KMS-11 (cell line): ENCODE measurements at regions not wholly inside any gene's neighbourhood (a gene's known extent, or its start where the extent isn't known, plus 50 kb on each side); places are given as distances from the start of the nearest gene placed in this dataset.

Experiments
- H2AFZ ChIP-seq: fragments of 200-600 bp; sonication (generic); 2 replicates; pipeline ENCODE4 v1.6.1; 2016; ENCODE audit warnings: antibody characterized with exemption, mixed run types, low read depth
- H3K27ac ChIP-seq: fragments of 200-600 bp; sonication (generic); 2 replicates; pipeline ENCODE4 v1.6.1; 2016; ENCODE audit warnings: mild to moderate bottlenecking, mixed run types
- H3K27me3 ChIP-seq: fragments of 200-600 bp; sonication (generic); 2 replicates; pipeline ENCODE4 v1.6.1; 2017; ENCODE audit warnings: mild to moderate bottlenecking, low read depth, mixed run types, moderate library complexity; ENCODE audit not compliant: insufficient read depth
- H3K36me3 ChIP-seq: fragments of 200-600 bp; sonication (generic); 2 replicates; pipeline ENCODE4 v1.6.1; 2017; ENCODE audit warnings: mild to moderate bottlenecking, mixed run types; ENCODE audit not compliant: insufficient read depth
- H3K4me1 ChIP-seq: fragments of 200-600 bp; sonication (generic); 2 replicates; pipeline ENCODE4 v1.6.1; 2016; ENCODE audit warnings: mild to moderate bottlenecking, low read depth, mixed run types; ENCODE audit not compliant: poor library complexity, severe bottlenecking
- H3K4me2 ChIP-seq: fragments of 200-600 bp; sonication (generic); 2 replicates; pipeline ENCODE4 v1.7.0; 2016; ENCODE audit warnings: mild to moderate bottlenecking, mixed run types
- H3K4me3 ChIP-seq: fragments of 200-600 bp; sonication (generic); IDR thresholded peaks from 2 replicates; pipeline ENCODE4 v1.6.1; 2017; ENCODE audit warnings: low read depth, low read length, mixed read lengths; ENCODE audit not compliant: insufficient read depth
- H3K79me2 ChIP-seq: fragments of 200-600 bp; sonication (generic); 2 replicates; pipeline ENCODE4 v1.6.1; 2016; ENCODE audit warnings: low read depth, mixed run types; ENCODE audit not compliant: insufficient read depth
- H3K9ac ChIP-seq: fragments of 200-600 bp; sonication (generic); 2 replicates; pipeline ENCODE4 v1.6.1; 2016; ENCODE audit warnings: mild to moderate bottlenecking, mixed run types
- H4K20me1 ChIP-seq: fragments of 200-600 bp; sonication (generic); 2 replicates; pipeline ENCODE4 v1.6.1; 2016; ENCODE audit warnings: mild to moderate bottlenecking, mixed run types; ENCODE audit not compliant: insufficient read depth
- TF ChIP-seq, protein P1 (sequence below): fragments of 200-600 bp; sonication (generic); conservative IDR thresholded peaks from 2 replicates; pipeline ENCODE4 v1.6.1; 2017; ENCODE audit warnings: low read depth, mild to moderate bottlenecking, antibody characterized with exemption, low read length, moderate library complexity, mixed read lengths

DNA sequence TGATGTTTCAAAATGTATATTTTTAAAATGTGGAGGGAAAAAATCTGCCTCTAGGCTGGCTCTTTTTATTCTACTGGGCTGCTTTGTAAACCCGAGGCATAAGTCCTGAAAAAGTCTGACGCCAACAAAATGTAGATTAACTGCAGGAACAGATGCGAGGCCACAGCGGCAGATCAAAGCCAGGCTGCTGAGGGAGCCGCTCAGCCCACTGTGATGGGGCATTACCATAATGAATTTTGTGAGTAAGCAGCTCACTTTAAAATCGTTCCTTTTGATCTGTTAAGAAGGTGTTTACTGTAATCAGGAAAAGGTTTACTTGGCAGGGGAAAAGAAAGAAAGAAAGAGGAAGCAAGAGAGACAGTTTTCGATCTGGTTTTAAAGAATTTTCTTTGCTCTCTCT, 269.0 kb downstream of the ICOS start:
- TF ChIP-seq, protein P1, sequence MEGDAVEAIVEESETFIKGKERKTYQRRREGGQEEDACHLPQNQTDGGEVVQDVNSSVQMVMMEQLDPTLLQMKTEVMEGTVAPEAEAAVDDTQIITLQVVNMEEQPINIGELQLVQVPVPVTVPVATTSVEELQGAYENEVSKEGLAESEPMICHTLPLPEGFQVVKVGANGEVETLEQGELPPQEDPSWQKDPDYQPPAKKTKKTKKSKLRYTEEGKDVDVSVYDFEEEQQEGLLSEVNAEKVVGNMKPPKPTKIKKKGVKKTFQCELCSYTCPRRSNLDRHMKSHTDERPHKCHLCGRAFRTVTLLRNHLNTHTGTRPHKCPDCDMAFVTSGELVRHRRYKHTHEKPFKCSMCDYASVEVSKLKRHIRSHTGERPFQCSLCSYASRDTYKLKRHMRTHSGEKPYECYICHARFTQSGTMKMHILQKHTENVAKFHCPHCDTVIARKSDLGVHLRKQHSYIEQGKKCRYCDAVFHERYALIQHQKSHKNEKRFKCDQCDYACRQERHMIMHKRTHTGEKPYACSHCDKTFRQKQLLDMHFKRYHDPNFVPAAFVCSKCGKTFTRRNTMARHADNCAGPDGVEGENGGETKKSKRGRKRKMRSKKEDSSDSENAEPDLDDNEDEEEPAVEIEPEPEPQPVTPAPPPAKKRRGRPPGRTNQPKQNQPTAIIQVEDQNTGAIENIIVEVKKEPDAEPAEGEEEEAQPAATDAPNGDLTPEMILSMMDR: no peak
- Histone ChIP-seq H3K4me2 (no peak overlapping the region), H3K27me3 (no peaks in the 10 kb centered on the region), H3K4me1 (no peaks in the 10 kb centered on the region), H3K9ac (no peak overlapping the region), H3K4me3 (no peak overlapping the region), H3K36me3 (no peaks in the 10 kb centered on the region), H4K20me1 (no peaks in the 10 kb centered on the region), H2AFZ (no peak overlapping the region), H3K79me2 (no peaks in the 10 kb centered on the region), H3K27ac (no peak overlapping the region)

DNA sequence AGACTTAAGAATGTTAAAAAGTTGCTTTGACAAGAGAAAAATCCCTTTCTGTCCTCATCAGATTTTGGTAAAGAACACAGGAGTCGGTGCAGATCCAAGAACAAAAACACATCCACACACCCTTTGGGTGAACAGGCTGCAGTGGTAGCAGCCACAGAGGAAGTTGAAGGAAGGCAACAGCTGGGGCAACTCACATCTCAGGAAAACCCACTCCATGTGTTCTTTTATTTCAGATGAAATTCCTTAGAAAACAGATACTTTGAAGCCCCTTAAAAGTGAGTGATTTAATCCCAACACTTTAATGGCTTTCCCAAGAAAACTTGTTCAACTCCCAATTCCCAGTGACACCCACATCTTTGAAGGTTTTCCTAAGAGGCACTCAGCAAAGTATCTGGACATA, 271.3 kb downstream of the ICOS start:
- H3K79me2 ChIP-seq: no peaks in the 10 kb centered on the region
- H3K4me1 ChIP-seq: no peaks in the 10 kb centered on the region
- no peak overlapping the region for H2AFZ ChIP-seq
- no peak overlapping the region for H3K27ac ChIP-seq
- no peaks in the 10 kb centered on the region for H4K20me1 ChIP-seq
- TF ChIP-seq, protein P1: no peak
- H3K36me3 ChIP-seq: no peaks in the 10 kb centered on the region
- no peaks in the 10 kb centered on the region for H3K27me3 ChIP-seq
- H3K9ac ChIP-seq: no peak overlapping the region
- H3K4me2 ChIP-seq: no peak overlapping the region
- no peak overlapping the region for H3K4me3 ChIP-seq

DNA sequence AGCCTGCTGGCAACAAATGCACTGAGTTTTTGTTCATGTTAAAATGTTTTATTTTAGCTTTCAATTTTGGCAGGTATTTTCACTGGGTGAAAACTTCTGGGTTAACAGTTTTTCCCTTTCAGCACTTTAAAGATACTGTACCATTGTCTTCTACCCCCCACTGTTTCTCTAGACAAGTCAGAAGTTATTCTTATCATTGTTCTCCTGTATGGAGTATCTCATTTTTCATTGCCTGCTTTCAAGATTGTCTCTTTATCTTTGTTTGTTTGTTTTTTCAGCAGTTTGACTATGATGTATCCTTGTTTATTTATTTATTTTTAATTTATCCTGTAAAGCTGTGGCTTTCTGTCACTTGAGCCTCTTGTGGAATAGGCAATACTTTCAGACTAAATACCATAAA, 277.0 kb downstream of the ICOS start:
- TF ChIP-seq, protein P1: no peak
- Histone ChIP-seq H2AFZ (no peak overlapping the region), H3K4me3 (no peak overlapping the region), H3K9ac (no peak overlapping the region), H4K20me1 (no peaks in the 10 kb centered on the region), H3K27ac (no peak overlapping the region), H3K79me2 (no peaks in the 10 kb centered on the region), H3K4me2 (no peak overlapping the region), H3K27me3 (no peaks in the 10 kb centered on the region), H3K4me1 (no peaks in the 10 kb centered on the region), H3K36me3 (no peaks in the 10 kb centered on the region)

DNA sequence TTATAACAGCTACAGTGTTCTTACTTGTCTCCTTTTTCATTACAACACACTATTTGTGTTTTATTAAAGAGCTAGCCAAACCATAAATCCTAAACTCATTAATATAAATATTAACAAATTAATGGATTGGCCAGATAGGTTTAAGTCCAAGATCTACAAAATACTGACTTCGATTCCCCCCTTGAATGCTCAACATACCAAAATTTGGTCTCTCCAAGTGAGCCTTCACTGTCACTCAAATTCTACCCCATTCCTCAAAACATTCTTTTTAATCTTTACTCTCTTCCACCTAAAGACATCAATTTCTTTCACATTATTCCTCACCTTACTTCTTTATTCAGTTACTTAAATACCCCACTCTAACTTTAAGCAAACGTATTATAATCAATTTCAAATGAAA, 281.5 kb downstream of the ICOS start:
- Histone ChIP-seq H4K20me1 (no peaks in the 10 kb centered on the region), H2AFZ (no peak overlapping the region)

More for the DNA sequence above, 281.5 kb downstream of the ICOS start:
- Histone ChIP-seq H3K9ac (no peak overlapping the region), H3K4me2 (no peak overlapping the region), H3K4me3 (no peak overlapping the region), H3K27me3 (no peaks in the 10 kb centered on the region), H3K79me2 (no peaks in the 10 kb centered on the region), H3K27ac (no peak overlapping the region), H3K4me1 (no peaks in the 10 kb centered on the region), H3K36me3 (no peaks in the 10 kb centered on the region)
- TF ChIP-seq, protein P1: no peak
